Stimulated activated CD8-positive, alpha-beta memory T cell treated with anti-CD3 and anti-CD28 coated beads, Interleukin-12 subunit alpha, Interleukin-12 subunit beta, amount 100 ng/mL, for 4 hours (primary cell): ENCODE measurements at regions not wholly inside any gene's neighbourhood (a gene's known extent, or its start where the extent isn't known, plus 50 kb on each side); places are given as distances from the start of the nearest gene placed in this dataset.

Experiments
- DNase-seq: peaks from one replicate; pipeline ENCODE4 v3.0.0-alpha.2; 2020; ENCODE audit warnings: low read depth

DNA sequence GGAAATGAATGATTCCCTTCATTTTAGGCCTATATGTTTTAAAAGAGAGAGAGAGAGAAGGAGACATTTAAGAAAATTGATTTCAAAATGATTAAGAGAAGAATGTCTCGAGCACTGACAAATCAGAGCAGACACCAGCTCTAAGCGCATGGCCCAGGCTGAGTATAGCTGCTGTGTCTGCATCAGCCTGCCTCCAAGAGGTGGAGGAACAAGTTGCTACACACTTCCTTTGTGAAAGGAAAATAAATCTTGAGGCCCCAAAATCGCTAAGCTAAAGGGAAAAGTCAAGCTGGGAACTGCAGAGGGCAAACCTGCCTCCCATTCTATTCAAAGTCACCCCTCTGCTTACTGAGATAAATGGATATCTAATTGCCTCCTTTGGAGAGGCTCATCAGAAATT is 728.7 kb upstream of the TMEM132C start:
- no peak for DNase-seq

DNA sequence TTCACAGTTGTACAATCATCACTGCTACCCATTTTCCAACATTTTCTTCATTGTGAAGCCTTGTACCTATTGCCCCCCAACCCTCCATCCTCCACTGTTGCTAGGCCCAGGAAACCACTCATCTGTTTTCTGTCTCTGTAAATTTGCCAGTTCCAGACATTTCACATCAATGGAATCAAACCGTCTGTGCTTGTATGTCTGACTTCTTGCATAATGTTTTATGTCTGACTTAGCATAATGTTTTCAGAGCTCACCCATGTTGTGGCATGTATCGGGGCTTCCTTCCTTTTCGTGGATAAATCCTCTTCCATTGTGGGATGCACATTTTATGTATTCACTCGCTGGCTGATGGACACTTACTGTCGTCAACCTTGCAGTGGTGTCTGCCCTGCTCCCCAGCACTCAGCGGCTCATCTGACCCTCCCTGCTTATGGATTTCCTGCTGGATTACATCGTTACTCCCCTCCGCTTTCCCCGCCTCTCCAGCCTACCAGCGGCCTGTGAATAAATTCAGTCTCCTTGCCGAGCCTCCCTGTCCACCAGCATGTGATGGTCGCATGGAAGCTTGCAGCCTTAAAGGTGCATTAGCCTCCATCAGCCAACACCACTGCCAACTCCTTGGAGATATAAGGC is 727.6 kb upstream of the TMEM132C start:
- DNase-seq = no peak

DNA sequence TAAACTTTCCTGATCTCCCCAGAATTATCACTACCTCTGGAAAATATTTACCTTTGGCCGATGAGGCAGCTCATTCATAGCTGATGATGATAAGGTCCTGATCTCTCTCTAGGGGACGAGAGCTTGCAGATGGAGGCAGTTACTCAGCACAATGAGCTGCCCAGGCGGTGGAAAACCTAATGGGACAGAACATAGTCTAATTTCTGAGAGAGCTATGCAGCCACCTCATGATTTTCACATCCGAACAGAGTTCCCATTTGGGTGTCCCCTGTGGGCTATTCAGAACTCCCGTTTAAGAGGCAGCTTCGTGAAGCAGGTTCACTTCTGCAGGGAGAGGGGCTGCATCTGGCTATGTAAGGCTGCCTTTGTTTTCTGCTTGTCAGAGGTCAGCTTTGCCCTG is 724.6 kb upstream of the TMEM132C start:
- DNase-seq = no peak

DNA sequence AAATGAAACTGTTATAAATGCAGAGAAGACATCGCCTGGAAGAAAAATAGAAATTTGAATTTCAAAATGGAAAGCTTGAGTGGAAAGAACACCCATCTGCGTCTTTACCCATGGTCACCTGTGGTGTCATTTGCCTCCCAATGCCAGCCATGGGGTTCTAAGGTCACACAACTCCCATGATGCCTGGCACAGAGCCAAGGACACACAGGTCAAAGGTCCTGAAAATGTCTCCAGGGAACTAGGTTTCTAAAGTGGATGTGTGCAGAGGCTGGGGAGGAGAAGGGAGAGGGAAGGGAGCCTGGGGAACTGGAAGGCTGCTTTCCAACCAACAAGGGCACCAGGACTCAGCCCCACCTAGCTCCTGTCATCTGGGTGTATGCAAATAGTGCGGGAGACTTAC is 724.0 kb upstream of the TMEM132C start:
- no peak for DNase-seq

DNA sequence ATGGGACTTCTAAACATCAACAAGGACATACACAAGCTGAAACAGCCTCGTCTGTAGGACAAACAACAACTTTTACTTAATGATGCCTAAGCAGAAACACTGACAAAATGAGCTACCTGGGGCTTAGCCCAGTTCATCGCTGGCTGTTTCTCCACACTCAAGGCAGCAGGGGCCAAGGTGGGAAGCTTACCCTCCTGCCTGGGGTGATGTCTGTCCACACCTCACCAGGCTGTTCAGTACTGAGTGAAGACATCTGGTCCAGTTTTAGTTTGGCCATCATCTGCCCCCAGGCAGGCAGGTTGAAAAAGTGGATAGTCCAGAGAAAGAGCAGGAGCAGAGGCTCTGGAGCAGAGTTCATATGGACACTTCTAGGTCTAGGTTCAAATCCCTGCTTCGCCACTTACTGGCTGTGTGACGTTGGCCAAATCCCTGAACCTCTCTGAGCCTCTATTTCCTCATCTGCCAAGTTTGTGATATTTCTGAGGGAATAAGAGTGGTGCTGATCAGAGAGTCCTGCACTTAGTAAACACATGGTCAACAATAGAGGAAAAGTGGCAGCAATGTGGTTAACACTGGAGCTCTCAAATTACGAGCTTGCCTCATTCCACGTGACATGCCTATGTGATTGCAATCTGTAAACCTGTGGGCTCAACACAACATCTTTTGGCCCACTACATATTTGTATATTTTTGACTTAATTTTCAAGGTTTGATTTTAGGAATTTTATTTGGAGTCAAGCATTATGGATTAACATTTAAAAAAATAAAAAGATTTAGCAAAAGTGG is 720.1 kb upstream of the TMEM132C start:
- no peak for DNase-seq

DNA sequence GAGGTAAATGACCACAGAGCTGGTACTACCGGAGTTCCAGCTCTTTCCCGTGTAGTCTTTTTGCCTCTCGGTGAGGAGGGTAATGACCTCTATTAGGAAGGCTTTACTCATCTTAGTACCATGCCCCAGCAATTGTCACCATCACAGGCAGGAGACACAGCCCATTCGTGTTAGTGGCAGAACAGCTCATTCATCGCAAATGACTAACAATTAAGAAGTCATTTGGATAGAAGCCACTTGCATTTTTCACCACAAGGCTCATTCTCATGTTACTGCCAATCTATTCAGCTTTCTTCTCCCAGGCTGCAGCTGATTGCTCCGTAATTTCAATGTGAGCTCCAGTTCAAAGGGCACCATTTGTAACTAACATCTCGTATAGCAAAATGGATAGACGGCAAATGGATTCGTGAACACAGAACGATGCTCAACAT is 718.8 kb upstream of the TMEM132C start:
- DNase-seq = no peak

DNA sequence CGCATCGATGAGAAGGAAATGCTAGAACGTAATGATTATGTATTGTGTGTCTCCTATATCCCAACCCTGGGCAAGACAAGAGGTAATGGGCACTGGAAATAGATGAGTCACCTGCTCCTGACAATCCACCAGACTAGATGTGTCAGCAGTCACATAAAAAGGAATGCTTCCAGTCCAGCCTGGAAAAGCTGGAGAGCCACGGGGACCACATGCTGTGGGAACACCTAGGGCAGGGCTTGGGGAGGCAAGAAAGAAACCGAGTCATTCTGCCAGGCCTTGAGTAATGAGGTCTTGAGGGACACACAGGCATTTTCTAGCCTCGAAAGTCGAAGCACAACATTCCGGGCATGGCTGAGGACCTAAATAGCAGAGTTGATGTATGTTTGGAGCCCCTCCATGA is 716.7 kb upstream of the TMEM132C start:
- no peak for DNase-seq

DNA sequence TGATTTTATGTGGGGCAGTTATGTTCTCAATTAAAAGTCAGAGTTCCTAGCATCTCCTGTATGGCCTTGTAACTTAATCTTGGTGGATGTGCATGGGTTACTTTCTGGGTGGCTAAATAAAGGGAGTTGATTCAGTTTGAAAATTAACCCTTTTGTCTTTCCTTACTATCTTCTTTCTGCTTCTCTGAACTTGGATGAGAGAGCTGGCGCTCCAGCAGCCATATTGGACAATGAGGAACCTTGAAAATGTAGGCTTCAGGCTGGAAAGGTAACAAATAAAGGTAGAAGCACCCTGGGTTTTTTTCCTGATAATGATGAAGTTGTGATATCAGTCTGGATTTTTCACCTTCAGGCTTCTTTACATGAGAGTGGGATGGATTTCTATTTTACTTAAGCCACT is 714.1 kb upstream of the TMEM132C start:
- DNase-seq = no peak

DNA sequence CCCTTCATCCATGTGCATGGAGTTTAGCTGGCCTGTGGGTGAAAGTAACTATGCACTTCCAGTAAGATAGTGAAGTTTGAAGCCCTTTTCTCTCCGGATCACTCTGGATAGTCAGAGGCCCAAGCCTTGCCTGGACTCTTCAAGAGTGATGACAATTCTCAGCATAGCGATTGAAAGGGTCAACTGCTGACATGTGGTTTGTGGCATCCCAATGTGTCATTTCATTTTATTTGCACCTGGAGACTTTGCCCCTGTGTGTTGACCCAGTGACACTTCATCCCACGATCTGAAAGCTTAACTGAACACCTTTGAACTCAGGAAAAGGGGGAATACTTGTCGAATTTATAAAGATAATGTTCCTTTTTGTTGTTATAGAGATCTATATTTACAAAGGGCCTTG is 711.9 kb upstream of the TMEM132C start:
- DNase-seq = no peak

DNA sequence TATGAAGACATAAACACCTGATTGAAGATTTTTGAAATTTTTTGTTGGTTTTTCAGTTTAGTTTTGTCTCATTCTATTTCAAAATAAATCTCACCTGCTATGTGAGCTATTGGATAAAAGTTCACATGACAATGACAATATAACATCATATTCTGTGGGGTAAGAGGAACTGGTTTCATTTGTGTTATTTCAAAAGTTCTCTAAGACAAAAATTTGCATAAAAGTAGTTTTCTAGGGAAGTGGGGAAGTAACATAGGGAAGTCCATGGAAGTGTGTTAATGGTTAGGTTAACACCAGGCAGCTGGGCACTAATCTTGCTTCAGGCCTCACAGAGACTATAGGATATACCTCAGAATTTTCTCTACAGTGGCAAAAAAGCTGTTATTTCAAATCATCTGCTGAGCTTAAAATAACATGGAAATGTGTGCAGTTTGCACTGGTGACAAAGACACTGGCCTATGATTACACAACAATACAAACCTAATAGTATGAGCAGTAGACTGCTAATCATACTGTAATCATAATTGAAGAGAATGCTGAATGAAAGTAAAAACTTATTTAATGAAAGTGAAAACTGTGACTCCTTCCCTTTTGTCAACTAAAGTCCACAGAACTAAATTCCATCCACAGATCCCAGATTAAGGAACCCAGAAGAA is 710.6 kb upstream of the TMEM132C start:
- DNase-seq = no peak

DNA sequence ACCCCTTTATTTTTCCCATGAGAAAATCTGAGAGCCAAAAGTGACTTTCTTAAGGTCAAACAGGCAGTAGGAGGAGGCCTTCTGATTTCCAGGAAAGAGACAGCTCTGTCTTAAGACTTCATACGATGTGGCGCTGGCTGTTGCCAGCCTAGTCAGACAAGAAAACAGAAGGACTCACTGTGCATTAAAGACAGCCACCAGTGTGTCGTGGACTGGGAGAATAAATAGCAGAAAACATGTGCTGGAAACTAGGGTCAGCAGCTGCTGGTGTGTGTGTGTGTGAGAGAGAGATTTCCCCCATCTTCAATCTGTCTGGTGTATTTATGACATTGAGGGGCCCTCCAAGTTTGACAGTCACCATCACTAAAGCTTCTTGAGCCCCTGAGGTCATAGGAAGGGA is 708.6 kb upstream of the TMEM132C start:
- DNase-seq = no peak

DNA sequence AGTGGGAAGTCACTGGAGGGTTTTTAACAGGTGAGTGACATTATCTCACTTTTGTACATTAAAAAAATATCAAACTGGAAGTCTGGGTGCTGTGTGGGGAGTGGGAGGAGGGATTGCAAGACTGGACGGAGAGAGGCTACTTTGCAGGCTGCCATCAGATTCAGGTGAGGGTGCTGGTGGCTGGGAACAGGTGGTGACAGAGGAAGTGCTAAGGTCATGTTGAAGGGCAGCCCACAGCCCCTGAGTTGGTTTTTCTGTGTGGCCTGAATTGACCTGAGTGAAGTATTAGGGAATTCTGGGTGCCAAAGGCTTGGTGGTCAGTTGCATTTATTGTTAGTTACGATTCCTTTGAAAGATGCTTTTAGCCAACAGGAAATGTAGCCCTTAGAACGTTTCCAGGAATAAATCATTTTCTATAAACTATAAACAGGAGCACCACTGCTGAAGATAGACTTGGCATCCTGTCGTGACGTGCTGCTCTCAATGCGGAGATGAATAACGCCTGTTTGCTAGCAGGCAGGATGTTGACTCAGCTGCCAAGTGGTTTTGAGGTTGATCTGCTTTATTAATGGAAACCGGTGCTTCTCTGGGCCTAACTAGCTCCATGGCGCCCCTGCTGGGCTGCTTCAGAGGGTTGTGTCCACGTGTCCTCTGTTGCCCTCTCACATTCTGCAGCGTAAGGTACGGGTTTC is 707.5 kb upstream of the TMEM132C start:
- no peak for DNase-seq

DNA sequence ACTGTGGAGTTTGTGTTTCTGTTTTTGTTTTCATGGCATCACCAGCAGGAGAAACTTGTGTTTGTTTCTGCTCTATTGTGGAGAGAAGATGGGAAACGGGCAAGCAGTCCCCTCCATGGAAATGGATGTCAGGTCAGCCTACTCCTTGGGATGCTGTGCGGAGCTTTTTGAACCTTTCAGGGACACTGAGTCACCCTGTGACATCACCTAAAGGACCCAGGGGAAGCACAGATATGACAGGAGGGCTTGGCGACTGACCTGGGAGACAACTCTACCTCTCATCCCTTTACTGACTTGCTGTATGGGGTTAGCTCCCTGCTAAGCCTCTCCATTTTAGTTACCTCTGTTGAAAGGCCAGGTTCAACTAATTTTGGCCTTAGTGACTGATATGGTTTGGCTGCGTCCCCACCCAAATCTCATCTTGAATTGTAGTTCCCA is 706.9 kb upstream of the TMEM132C start:
- DNase-seq = no peak

DNA sequence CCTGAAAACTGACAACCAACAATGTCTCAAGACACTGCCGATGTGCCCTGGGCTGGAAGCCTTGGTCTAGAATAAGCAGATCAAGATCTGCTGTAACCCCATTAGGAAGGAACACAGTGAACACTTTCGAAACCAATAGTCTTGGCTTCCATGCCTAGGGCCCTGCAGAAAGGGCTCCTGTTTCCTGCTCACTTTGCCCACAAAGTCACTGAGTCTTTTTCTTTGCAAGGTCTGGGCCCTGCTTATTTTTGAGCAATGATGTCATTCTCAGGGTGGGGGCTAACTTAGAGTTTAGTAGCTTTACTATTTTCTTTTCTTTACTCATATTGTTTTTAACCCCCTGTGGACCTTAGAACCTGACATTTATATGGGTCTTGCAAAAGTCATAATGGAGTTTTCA is 704.2 kb upstream of the TMEM132C start:
- DNase-seq = no peak

DNA sequence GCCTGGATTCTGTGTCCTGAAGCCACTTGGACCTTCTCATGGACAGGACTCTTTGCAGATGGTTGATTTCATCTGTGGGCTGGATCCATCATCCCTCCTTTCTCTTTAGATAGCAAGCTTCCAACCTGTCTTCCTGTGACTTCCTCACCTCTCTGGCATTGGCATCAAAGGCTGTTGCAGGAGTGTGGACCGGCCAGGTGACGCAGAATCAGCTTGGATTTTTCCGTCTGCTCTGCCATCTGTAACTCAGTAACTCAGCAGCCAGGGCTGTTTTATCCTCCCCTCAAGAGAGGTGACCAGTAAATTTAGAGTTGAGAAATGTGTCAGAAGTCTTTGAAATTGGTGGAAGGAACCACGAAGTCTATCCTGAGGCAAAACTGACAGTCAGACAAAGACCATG is 701.7 kb upstream of the TMEM132C start:
- DNase-seq = no peak

DNA sequence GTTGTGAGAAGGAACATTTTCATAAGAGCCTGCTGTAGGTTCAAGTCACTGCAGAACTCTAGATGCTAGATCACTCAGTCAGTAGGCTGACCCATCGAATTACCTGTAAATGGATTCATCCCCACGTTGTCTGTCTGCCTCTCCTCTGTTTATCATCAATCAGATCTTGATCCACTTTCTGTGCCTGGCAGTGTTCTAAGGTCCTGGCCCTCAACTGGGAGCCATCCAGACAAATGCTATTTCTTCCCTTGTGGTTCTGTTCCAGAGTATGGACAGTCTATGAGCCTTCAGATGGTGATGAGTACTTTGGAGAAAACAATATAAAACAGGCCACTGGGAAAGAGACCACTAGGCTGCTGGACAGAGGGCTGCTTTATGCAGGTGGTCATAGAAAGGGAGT is 699.4 kb upstream of the TMEM132C start:
- no peak for DNase-seq

DNA sequence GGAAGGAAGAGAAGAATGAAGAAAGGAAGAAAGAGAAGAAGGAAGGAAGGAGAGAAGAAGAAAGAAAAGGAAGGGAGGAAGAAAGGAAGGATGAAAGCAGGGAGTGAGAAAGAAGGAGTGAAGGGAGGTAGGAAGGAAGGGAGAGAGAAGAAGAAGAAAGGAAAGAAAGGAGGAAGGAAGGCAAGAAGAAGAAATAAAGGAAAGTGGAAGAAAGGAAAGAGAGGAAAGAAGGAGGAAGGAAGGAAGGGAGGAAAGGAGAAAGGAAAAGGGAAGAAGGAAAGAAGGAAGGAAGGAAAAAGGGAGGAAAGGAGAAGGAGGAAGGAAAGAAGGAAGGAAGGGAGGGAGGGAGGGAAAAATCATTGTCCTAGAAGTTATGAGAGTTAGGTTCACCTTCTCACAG is 696.6 kb upstream of the TMEM132C start:
- DNase-seq = no peak

DNA sequence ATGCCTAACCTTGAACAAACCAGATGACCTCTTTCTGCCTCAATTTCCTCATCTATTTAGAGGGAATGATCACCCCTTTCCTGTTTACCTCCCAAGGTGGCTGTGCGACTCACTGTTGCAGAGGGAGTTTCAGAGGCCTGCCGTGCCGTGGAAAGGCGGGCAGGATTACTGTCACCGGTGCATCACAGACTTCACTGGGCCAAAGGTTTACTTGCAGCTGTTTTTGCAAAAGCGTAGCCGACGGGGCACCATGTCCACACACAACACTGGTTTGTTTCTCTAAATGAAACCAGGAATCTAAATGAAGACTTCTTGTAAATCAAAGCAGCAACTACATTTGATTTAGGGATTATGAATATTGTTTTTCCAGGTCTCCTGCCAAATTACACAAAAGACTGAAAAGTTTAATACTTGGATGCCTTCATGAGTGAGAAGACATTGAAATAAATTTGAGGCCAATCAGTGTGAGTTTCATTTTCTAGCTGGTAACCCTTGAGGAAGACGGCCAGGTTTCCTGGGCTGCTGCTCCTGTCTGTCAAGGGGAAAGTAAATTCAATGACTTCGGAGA is 696.1 kb upstream of the TMEM132C start:
- DNase-seq = no peak

DNA sequence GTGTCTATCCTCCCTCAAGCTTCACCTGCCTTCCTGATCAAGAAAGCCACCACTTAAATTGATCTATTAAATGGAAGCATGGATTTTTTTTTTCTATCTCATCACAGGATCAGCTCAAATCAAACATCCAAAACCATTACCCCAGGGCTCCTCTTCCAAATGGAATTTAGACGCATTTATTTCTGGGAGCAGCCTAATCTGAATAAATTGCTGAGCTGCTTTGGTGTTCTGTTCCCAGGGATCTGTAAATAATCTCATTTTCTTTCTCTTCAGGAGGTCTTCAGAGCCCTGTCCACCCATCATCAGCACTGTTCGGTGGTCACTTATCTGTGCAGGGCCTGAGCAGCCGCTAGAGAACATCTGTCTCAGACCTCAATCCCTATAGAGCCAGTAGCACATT is 695.4 kb upstream of the TMEM132C start:
- DNase-seq = no peak

DNA sequence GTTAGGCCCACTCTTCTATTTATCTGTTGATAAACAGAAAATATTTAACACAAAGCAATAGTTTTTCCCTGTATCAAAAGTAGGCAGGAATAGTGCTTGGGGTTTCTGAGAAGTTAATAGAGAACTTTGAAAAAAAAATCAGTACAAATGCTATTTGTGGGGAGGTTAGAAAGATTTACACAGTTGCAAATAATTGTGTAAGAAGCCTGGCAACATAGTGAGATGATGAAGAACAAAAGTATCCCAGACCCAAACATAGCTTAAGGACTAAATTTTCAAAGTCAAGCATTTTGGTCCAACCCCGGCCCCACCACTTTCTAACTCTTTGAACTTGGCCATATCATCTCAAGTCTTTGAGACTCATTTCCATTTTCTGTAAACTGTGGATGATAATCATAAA is 687.5 kb upstream of the TMEM132C start:
- DNase-seq = no peak

DNA sequence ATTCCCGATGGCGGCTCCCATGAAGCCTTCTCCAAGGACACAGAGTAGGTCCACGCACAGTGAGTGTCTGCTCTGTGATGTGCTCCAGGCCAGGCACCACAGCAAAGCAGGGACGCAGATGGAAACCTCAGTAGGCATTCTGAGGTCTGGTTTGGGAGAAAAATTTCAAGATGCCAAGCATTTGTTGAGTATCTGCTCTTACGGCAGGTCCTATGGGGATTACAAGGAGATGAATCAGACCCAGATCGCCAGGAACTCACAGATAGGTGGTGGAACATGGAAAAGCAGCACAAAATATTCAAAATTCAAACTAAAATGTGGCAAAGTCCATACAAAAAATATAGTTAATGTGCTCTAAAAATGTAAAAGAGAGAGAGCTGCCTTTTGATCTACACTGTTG is 684.9 kb upstream of the TMEM132C start:
- DNase-seq = no peak

DNA sequence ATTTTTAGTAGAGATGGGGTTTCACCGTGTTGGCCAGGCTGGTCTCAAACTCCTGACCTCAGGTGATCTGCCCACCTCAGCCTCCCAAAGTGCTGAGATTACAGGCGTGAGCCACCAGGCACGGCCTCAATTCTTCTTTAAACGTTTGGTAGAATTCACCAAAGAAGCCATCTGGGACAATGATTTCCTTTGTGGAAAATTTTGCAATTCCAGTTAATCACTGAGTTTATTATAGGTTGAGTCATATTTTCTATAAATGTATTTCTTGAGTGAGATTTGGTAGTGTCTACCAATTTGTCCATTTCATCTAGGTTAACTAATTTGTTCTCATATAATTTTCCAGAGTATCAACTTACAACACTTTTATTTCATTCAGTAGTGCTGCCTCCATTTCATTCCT is 683.9 kb upstream of the TMEM132C start:
- DNase-seq = no peak
